GM23338 (cell line): ENCODE measurements at regions not wholly inside any gene's neighbourhood (a gene's known extent, or its start where the extent isn't known, plus 50 kb on each side); places are given as distances from the start of the nearest gene placed in this dataset.

ENCODE experiments used
- ATAC-seq: fragments of 200-7000 bp; cut with Tn5 transposase; 3 replicates; pipeline ENCODE4 v1.9.1; 2020
- DNase-seq: peaks from one replicate; pipeline ENCODE4 v3.0.0-alpha.2; 2015; ENCODE audit warnings: low spot score
- H2AFZ ChIP-seq: fragments of 200-600 bp; sonication (generic); 2 replicates; pipeline ENCODE4 v1.8.0; 2016; ENCODE audit warnings: antibody characterized with exemption, mild to moderate bottlenecking, moderate library complexity
- H3F3A ChIP-seq: fragments of 200-600 bp; sonication (generic); replicated peaks from 2 replicates; pipeline ENCODE4 v1.8.0; 2017; ENCODE audit warnings: antibody characterized with exemption, mixed run types, low read depth
- H3K27ac ChIP-seq: fragments of 200-600 bp; sonication (generic); 2 replicates; pipeline ENCODE4 v1.6.1; 2016; ENCODE audit warnings: low read depth
- H3K27me3 ChIP-seq: fragments of 200-600 bp; sonication (generic); 2 replicates; pipeline ENCODE4 v1.8.0; 2016; ENCODE audit warnings: mild to moderate bottlenecking, mixed run types, moderate library complexity; ENCODE audit not compliant: insufficient read depth
- H3K36me3 ChIP-seq: fragments of 200-600 bp; sonication (generic); 2 replicates; pipeline ENCODE4 v1.8.0; 2016; ENCODE audit warnings: mild to moderate bottlenecking; ENCODE audit not compliant: insufficient read depth
- H3K4me1 ChIP-seq: fragments of 200-600 bp; sonication (generic); 2 replicates; pipeline ENCODE4 v1.8.0; 2016; ENCODE audit warnings: mild to moderate bottlenecking, moderate library complexity; ENCODE audit not compliant: insufficient read depth
- H3K4me2 ChIP-seq: fragments of 200-600 bp; sonication (generic); 2 replicates; pipeline ENCODE4 v1.7.1; 2017; ENCODE audit warnings: mixed run types
- H3K4me3 ChIP-seq: fragments of 200-600 bp; sonication (generic); 2 replicates; pipeline ENCODE4 v1.6.1; 2016; ENCODE audit warnings: mixed run types
- H3K79me2 ChIP-seq: fragments of 200-600 bp; sonication (generic); replicated peaks from 2 replicates; pipeline ENCODE4 v1.8.0; 2017; ENCODE audit warnings: mild to moderate bottlenecking; ENCODE audit not compliant: insufficient read depth
- H3K9me2 ChIP-seq: fragments of 200-600 bp; sonication (generic); 2 replicates; pipeline ENCODE4 v1.8.0; 2017; ENCODE audit not compliant: insufficient read depth
- H4K20me1 ChIP-seq: fragments of 200-600 bp; sonication (generic); replicated peaks from 2 replicates; pipeline ENCODE4 v1.8.0; 2017; ENCODE audit warnings: mild to moderate bottlenecking; ENCODE audit not compliant: insufficient read depth
- H3K27ac Mint-ChIP-seq: 2 replicates; pipeline ENCODE4 v1.8.0; 2020; ENCODE audit warnings: inconsistent platforms, mild to moderate bottlenecking, moderate library complexity, mixed read lengths
- H3K27me3 Mint-ChIP-seq: 3 replicates; pipeline ENCODE4 v1.8.0; 2022; ENCODE audit warnings: low read depth, mild to moderate bottlenecking, moderate library complexity, mixed read lengths, inconsistent platforms; ENCODE audit not compliant: insufficient read depth, poor library complexity
- H3K36me3 Mint-ChIP-seq: 3 replicates; pipeline ENCODE4 v1.8.0; 2021; ENCODE audit warnings: low read depth, mild to moderate bottlenecking, inconsistent platforms, moderate library complexity, mixed read lengths
- H3K4me1 Mint-ChIP-seq: 3 replicates; pipeline ENCODE4 v1.8.0; 2020; ENCODE audit warnings: mild to moderate bottlenecking, inconsistent platforms, mixed read lengths
- H3K4me3 Mint-ChIP-seq: 3 replicates; pipeline ENCODE4 v1.8.0; 2021; ENCODE audit warnings: moderate library complexity, mild to moderate bottlenecking, inconsistent platforms, mixed read lengths
- H3K9me3 Mint-ChIP-seq: 3 replicates; pipeline ENCODE4 v1.8.0; 2020; ENCODE audit warnings: moderate library complexity, mild to moderate bottlenecking, inconsistent platforms, mixed read lengths
- CREB1 ChIP-seq: fragments of 250-450 bp; sonication (Bioruptor Pico); IDR thresholded peaks from 2 replicates; pipeline ENCODE4 v1.5.0; 2020; ENCODE audit warnings: low read depth, mild to moderate bottlenecking, moderate library complexity
- CTCF ChIP-seq, 2 experiments: fragments of 200-600 bp in 1 of 2; sonication (generic) in 1 of 2; conservative IDR thresholded peaks; 2 replicates each; pipeline versions ENCODE4 v1.5.1 to v1.6.1; 2016 to 2017; ENCODE audit warnings: antibody characterized with exemption in 2 of 2, low read depth in 2 of 2, mild to moderate bottlenecking in 2 of 2, moderate library complexity in 1 of 2
- ETS1 ChIP-seq: IDR thresholded peaks from 2 replicates; pipeline ENCODE4 v1.6.1; 2016; ENCODE audit warnings: antibody characterized with exemption
- EZH2 ChIP-seq: fragments of 200-600 bp; sonication (generic); IDR thresholded peaks from one replicate; pipeline ENCODE4 v1.8.0; 2017; ENCODE audit warnings: antibody characterized with exemption, mild to moderate bottlenecking, low read depth; ENCODE audit not compliant: unreplicated experiment
- EZH2phosphoT487 ChIP-seq: fragments of 200-600 bp; sonication (generic); IDR thresholded peaks from one replicate; pipeline ENCODE4 v1.8.1; 2018; ENCODE audit warnings: antibody characterized with exemption; ENCODE audit not compliant: unreplicated experiment
- JUNB ChIP-seq: IDR thresholded peaks from one replicate; pipeline ENCODE4 v1.6.1; 2016; ENCODE audit warnings: antibody characterized with exemption; ENCODE audit not compliant: unreplicated experiment
- NANOG ChIP-seq: IDR thresholded peaks from 2 replicates; pipeline ENCODE4 v1.6.1; 2016; ENCODE audit warnings: antibody characterized with exemption, borderline replicate concordance
- POLR2AphosphoS5 ChIP-seq: IDR thresholded peaks from 2 replicates; pipeline ENCODE4 v1.6.1; 2016; ENCODE audit warnings: antibody characterized with exemption, low read depth
- REST ChIP-seq: IDR thresholded peaks from one replicate; pipeline ENCODE4 v1.6.1; 2018; ENCODE audit warnings: antibody characterized with exemption; ENCODE audit not compliant: unreplicated experiment
- STAT1 ChIP-seq: IDR thresholded peaks from one replicate; pipeline ENCODE4 v1.6.1; 2016; ENCODE audit warnings: antibody characterized with exemption; ENCODE audit not compliant: unreplicated experiment
- ZNF114 ChIP-seq: fragments of 250-450 bp; sonication (Bioruptor Pico); IDR thresholded peaks from 2 replicates; pipeline ENCODE4 v1.5.0; 2020; ENCODE audit warnings: mild to moderate bottlenecking, moderate library complexity
- ZNF331 ChIP-seq: fragments of 250-450 bp; sonication (Bioruptor Pico); IDR thresholded peaks from 2 replicates; pipeline ENCODE4 v1.5.0; 2020; ENCODE audit warnings: low read depth, mild to moderate bottlenecking, moderate library complexity
- ZNF462 ChIP-seq: fragments of 250-450 bp; sonication (Bioruptor Pico); IDR thresholded peaks from 2 replicates; pipeline ENCODE4 v1.5.0; 2020; ENCODE audit warnings: mild to moderate bottlenecking, moderate library complexity

- no peaks in the 10 kb centered on the region for H4K20me1 ChIP-seq
- no peak overlapping the region for H3K4me3 ChIP-seq
- H2AFZ ChIP-seq: no peak overlapping the region
- H3K36me3 ChIP-seq: no peaks in the 10 kb centered on the region
- no peak overlapping the region for H3K4me3 Mint-ChIP-seq
- no peak overlapping the region for H3K27ac ChIP-seq
- no peaks in the 10 kb centered on the region for H3K79me2 ChIP-seq
- H3K36me3 Mint-ChIP-seq: peaks cover 13% of the 10 kb centered on the region
- no peak overlapping the region for H3K27ac Mint-ChIP-seq
- ATAC-seq: no peak
- peaks cover 15% of the 10 kb centered on the region for H3F3A ChIP-seq
- H3K4me2 ChIP-seq: no peak overlapping the region
- TF ChIP-seq NANOG (no peak), ZNF114 (CRISPR knock-in tag) (no peak), JUNB (no peak), CREB1 (CRISPR knock-in tag) (no peak), EZH2 (no peak), EZH2phosphoT487 (no peak), STAT1 (no peak), REST (no peak), POLR2AphosphoS5 (no peak), CTCF (conservative IDR thresholded peaks at IDR 0.05; ENCODE audit: low read depth in 2 of 2) (no peak), ZNF462 (CRISPR knock-in tag) (no peak), ETS1 (no peak), ZNF331 (no peak)
- H3K9me3 Mint-ChIP-seq: peaks cover 18% of the 10 kb centered on the region
- peaks cover 17% of the 10 kb centered on the region for H3K4me1 ChIP-seq
- peaks cover 43% of the 10 kb centered on the region for H3K27me3 Mint-ChIP-seq
- DNase-seq: no peak
- no peaks in the 10 kb centered on the region for H3K9me2 ChIP-seq
- H3K4me1 Mint-ChIP-seq: peaks cover 37% of the 10 kb centered on the region
- no peaks in the 10 kb centered on the region for H3K27me3 ChIP-seq
Observed at GRCh38 chr3:194273743-194274310, 77.3 kb downstream of the CPN2 start.
